GM23338 (cell line): ENCODE measurements at regions not wholly inside any gene's neighbourhood (a gene's known extent, or its start where the extent isn't known, plus 50 kb on each side); places are given as distances from the start of the nearest gene placed in this dataset.

Experiments
- ATAC-seq: fragments of 200-7000 bp; cut with Tn5 transposase; 3 replicates; pipeline ENCODE4 v1.9.1; 2020
- DNase-seq: peaks from one replicate; pipeline ENCODE4 v3.0.0-alpha.2; 2015; ENCODE audit warnings: low spot score
- H2AFZ ChIP-seq: fragments of 200-600 bp; sonication (generic); 2 replicates; pipeline ENCODE4 v1.8.0; 2016; ENCODE audit warnings: antibody characterized with exemption, mild to moderate bottlenecking, moderate library complexity
- H3F3A ChIP-seq: fragments of 200-600 bp; sonication (generic); replicated peaks from 2 replicates; pipeline ENCODE4 v1.8.0; 2017; ENCODE audit warnings: antibody characterized with exemption, mixed run types, low read depth
- H3K27ac ChIP-seq: fragments of 200-600 bp; sonication (generic); 2 replicates; pipeline ENCODE4 v1.6.1; 2016; ENCODE audit warnings: low read depth
- H3K27me3 ChIP-seq: fragments of 200-600 bp; sonication (generic); 2 replicates; pipeline ENCODE4 v1.8.0; 2016; ENCODE audit warnings: mild to moderate bottlenecking, mixed run types, moderate library complexity; ENCODE audit not compliant: insufficient read depth
- H3K36me3 ChIP-seq: fragments of 200-600 bp; sonication (generic); 2 replicates; pipeline ENCODE4 v1.8.0; 2016; ENCODE audit warnings: mild to moderate bottlenecking; ENCODE audit not compliant: insufficient read depth
- H3K4me1 ChIP-seq: fragments of 200-600 bp; sonication (generic); 2 replicates; pipeline ENCODE4 v1.8.0; 2016; ENCODE audit warnings: mild to moderate bottlenecking, moderate library complexity; ENCODE audit not compliant: insufficient read depth
- H3K4me2 ChIP-seq: fragments of 200-600 bp; sonication (generic); 2 replicates; pipeline ENCODE4 v1.7.1; 2017; ENCODE audit warnings: mixed run types
- H3K4me3 ChIP-seq: fragments of 200-600 bp; sonication (generic); 2 replicates; pipeline ENCODE4 v1.6.1; 2016; ENCODE audit warnings: mixed run types
- H3K79me2 ChIP-seq: fragments of 200-600 bp; sonication (generic); replicated peaks from 2 replicates; pipeline ENCODE4 v1.8.0; 2017; ENCODE audit warnings: mild to moderate bottlenecking; ENCODE audit not compliant: insufficient read depth
- H3K9me2 ChIP-seq: fragments of 200-600 bp; sonication (generic); 2 replicates; pipeline ENCODE4 v1.8.0; 2017; ENCODE audit not compliant: insufficient read depth
- H4K20me1 ChIP-seq: fragments of 200-600 bp; sonication (generic); replicated peaks from 2 replicates; pipeline ENCODE4 v1.8.0; 2017; ENCODE audit warnings: mild to moderate bottlenecking; ENCODE audit not compliant: insufficient read depth
- H3K27ac Mint-ChIP-seq: 2 replicates; pipeline ENCODE4 v1.8.0; 2020; ENCODE audit warnings: inconsistent platforms, mild to moderate bottlenecking, moderate library complexity, mixed read lengths
- H3K27me3 Mint-ChIP-seq: 3 replicates; pipeline ENCODE4 v1.8.0; 2022; ENCODE audit warnings: low read depth, mild to moderate bottlenecking, moderate library complexity, mixed read lengths, inconsistent platforms; ENCODE audit not compliant: insufficient read depth, poor library complexity
- H3K36me3 Mint-ChIP-seq: 3 replicates; pipeline ENCODE4 v1.8.0; 2021; ENCODE audit warnings: low read depth, mild to moderate bottlenecking, inconsistent platforms, moderate library complexity, mixed read lengths
- H3K4me1 Mint-ChIP-seq: 3 replicates; pipeline ENCODE4 v1.8.0; 2020; ENCODE audit warnings: mild to moderate bottlenecking, inconsistent platforms, mixed read lengths
- H3K4me3 Mint-ChIP-seq: 3 replicates; pipeline ENCODE4 v1.8.0; 2021; ENCODE audit warnings: moderate library complexity, mild to moderate bottlenecking, inconsistent platforms, mixed read lengths
- H3K9me3 Mint-ChIP-seq: 3 replicates; pipeline ENCODE4 v1.8.0; 2020; ENCODE audit warnings: moderate library complexity, mild to moderate bottlenecking, inconsistent platforms, mixed read lengths
- EZH2phosphoT487 ChIP-seq: fragments of 200-600 bp; sonication (generic); IDR thresholded peaks from one replicate; pipeline ENCODE4 v1.8.1; 2018; ENCODE audit warnings: antibody characterized with exemption; ENCODE audit not compliant: unreplicated experiment
- JUNB ChIP-seq: IDR thresholded peaks from one replicate; pipeline ENCODE4 v1.6.1; 2016; ENCODE audit warnings: antibody characterized with exemption; ENCODE audit not compliant: unreplicated experiment
- NANOG ChIP-seq: IDR thresholded peaks from 2 replicates; pipeline ENCODE4 v1.6.1; 2016; ENCODE audit warnings: antibody characterized with exemption, borderline replicate concordance
- STAT1 ChIP-seq: IDR thresholded peaks from one replicate; pipeline ENCODE4 v1.6.1; 2016; ENCODE audit warnings: antibody characterized with exemption; ENCODE audit not compliant: unreplicated experiment
- ZNF114 ChIP-seq: fragments of 250-450 bp; sonication (Bioruptor Pico); IDR thresholded peaks from 2 replicates; pipeline ENCODE4 v1.5.0; 2020; ENCODE audit warnings: mild to moderate bottlenecking, moderate library complexity
- TF ChIP-seq, protein P1 (sequence below): fragments of 250-450 bp; sonication (Bioruptor Pico); IDR thresholded peaks from 2 replicates; pipeline ENCODE4 v1.5.0; 2020; ENCODE audit warnings: mild to moderate bottlenecking, moderate library complexity
- TF ChIP-seq, protein P2 (sequence below): IDR thresholded peaks from 2 replicates; pipeline ENCODE4 v1.6.1; 2016; ENCODE audit warnings: antibody characterized with exemption

DNA sequence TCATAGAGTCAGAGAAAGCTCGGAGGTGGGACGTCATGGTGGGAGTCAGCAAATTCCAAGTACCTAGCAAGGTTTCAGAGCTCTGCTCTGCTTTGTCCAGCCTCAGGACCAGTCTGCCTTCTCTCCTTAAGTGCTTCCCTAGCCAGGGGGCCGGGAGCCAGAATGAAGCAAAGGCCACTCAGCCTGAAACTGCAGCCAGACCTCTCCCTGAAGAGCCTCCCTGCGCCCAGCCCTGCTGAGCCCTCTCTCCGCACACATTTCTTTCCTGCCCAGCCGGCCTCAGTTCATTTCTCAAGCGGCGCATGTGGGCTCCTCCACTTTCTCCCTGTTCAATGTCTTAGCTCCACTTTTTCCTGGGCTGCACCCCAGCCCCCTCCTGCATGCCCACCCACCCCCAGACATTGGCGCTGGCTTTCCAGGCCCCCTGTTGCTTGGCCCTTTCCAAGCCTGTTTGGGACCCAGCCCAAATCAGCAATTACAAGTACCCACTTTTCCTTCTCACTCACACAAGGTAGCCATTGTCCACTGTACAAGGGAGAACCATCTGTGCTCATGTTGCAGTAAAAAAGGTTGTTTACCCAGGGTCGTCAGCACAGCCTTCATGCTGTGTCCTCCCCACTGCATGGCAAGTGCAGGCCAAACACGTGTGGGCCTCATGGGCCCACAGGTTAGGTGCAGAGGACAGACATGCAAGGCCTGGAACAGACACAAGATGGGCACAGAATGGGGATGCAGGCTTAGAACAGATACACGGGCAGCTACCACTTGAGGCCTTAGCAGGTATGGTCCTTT is 147.1 kb downstream of the MRPL14 start (continued):
- TF ChIP-seq, protein P1, sequence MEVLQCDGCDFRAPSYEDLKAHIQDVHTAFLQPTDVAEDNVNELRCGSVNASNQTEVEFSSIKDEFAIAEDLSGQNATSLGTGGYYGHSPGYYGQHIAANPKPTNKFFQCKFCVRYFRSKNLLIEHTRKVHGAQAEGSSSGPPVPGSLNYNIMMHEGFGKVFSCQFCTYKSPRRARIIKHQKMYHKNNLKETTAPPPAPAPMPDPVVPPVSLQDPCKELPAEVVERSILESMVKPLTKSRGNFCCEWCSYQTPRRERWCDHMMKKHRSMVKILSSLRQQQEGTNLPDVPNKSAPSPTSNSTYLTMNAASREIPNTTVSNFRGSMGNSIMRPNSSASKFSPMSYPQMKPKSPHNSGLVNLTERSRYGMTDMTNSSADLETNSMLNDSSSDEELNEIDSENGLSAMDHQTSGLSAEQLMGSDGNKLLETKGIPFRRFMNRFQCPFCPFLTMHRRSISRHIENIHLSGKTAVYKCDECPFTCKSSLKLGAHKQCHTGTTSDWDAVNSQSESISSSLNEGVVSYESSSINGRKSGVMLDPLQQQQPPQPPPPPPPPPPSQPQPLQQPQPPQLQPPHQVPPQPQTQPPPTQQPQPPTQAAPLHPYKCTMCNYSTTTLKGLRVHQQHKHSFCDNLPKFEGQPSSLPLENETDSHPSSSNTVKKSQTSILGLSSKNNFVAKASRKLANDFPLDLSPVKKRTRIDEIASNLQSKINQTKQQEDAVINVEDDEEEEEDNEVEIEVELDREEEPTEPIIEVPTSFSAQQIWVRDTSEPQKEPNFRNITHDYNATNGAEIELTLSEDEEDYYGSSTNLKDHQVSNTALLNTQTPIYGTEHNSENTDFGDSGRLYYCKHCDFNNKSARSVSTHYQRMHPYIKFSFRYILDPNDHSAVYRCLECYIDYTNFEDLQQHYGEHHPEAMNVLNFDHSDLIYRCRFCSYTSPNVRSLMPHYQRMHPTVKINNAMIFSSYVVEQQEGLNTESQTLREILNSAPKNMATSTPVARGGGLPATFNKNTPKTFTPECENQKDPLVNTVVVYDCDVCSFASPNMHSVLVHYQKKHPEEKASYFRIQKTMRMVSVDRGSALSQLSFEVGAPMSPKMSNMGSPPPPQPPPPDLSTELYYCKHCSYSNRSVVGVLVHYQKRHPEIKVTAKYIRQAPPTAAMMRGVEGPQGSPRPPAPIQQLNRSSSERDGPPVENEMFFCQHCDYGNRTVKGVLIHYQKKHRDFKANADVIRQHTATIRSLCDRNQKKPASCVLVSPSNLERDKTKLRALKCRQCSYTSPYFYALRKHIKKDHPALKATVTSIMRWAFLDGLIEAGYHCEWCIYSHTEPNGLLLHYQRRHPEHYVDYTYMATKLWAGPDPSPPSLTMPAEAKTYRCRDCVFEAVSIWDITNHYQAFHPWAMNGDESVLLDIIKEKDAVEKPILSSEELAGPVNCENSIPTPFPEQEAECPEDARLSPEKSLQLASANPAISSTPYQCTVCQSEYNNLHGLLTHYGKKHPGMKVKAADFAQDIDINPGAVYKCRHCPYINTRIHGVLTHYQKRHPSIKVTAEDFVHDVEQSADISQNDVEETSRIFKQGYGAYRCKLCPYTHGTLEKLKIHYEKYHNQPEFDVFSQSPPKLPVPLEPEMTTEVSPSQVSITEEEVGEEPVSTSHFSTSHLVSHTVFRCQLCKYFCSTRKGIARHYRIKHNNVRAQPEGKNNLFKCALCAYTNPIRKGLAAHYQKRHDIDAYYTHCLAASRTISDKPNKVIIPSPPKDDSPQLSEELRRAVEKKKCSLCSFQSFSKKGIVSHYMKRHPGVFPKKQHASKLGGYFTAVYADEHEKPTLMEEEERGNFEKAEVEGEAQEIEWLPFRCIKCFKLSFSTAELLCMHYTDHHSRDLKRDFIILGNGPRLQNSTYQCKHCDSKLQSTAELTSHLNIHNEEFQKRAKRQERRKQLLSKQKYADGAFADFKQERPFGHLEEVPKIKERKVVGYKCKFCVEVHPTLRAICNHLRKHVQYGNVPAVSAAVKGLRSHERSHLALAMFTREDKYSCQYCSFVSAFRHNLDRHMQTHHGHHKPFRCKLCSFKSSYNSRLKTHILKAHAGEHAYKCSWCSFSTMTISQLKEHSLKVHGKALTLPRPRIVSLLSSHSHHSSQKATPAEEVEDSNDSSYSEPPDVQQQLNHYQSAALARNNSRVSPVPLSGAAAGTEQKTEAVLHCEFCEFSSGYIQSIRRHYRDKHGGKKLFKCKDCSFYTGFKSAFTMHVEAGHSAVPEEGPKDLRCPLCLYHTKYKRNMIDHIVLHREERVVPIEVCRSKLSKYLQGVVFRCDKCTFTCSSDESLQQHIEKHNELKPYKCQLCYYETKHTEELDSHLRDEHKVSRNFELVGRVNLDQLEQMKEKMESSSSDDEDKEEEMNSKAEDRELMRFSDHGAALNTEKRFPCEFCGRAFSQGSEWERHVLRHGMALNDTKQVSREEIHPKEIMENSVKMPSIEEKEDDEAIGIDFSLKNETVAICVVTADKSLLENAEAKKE = no peak
- TF ChIP-seq EZH2phosphoT487 = no peak
- TF ChIP-seq NANOG = no peak
- TF ChIP-seq STAT1 = no peak
- no peak for TF ChIP-seq JUNB

DNA sequence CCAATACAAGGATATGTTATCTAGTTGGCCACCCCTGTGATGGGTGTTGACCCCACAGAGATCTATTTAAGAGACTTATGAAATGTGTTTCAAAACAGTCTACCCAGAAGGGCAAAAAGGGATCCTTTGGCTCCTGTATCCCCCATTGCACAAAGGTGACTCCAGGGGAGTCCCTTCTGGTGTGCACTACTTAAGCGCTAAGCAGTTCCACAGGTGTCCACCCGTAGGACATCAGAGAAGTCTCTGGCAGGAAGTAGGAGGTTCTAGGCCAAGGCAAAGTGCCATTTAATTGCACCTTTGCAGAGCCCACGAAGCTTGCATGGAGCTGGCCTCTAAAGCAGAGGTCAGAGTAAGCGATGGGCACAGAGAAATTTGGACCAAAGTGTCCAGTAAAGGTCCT is 147.7 kb downstream of the MRPL14 start:
- H3K27me3 Mint-ChIP-seq = peaks cover 7% of the 10 kb centered on the region

More for the DNA sequence above, 147.7 kb downstream of the MRPL14 start:
- Histone ChIP-seq H4K20me1 (no peaks in the 10 kb centered on the region), H3F3A (no peaks in the 10 kb centered on the region), H3K79me2 (no peaks in the 10 kb centered on the region), H3K27ac (no peak overlapping the region), H3K9me2 (no peaks in the 10 kb centered on the region), H3K4me1 (no peaks in the 10 kb centered on the region), H2AFZ (no peak overlapping the region), H3K36me3 (no peaks in the 10 kb centered on the region), H3K27me3 (no peaks in the 10 kb centered on the region), H3K4me2 (no peak overlapping the region), H3K4me3 (no peak overlapping the region)
- ATAC-seq (no peak), DNase-seq (no peak)
- Mint-ChIP-seq H3K4me3 (no peak overlapping the region), H3K27ac (no peak overlapping the region), H3K36me3 (no peaks in the 10 kb centered on the region), H3K4me1 (0 out of 3 replicates have a peak, but pooled peaks cover 2% of the 10 kb centered on the region), H3K9me3 (no peaks in the 10 kb centered on the region)
- TF ChIP-seq EZH2phosphoT487 = no peak
- TF ChIP-seq, protein P2, sequence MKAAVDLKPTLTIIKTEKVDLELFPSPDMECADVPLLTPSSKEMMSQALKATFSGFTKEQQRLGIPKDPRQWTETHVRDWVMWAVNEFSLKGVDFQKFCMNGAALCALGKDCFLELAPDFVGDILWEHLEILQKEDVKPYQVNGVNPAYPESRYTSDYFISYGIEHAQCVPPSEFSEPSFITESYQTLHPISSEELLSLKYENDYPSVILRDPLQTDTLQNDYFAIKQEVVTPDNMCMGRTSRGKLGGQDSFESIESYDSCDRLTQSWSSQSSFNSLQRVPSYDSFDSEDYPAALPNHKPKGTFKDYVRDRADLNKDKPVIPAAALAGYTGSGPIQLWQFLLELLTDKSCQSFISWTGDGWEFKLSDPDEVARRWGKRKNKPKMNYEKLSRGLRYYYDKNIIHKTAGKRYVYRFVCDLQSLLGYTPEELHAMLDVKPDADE = no peak
- TF ChIP-seq ZNF114 (CRISPR knock-in tag) = no peak
- TF ChIP-seq JUNB = no peak
